ENCODE measurements at regions not wholly inside any gene's neighbourhood (a gene's known extent, or its start where the extent isn't known, plus 50 kb on each side); places are given as distances from the start of the nearest gene placed in this dataset.
A peak's percentile ranks its signal among the peaks of the same experiment; 100 is the strongest.
"Not testable (repeated sequence)": the region's sequence is repeated elsewhere in the genome, so short reads cannot be mapped to it uniquely, and the experiment has no call there.

GRCh38 chr4:77360451-77360850 is 203.4 kb downstream of the CCNG2 start (continued):
- TF ChIP-seq NRF1 (IDR thresholded peaks at IDR 0.05; ENCODE audit: low read depth, low read length) (no peak), POLR2AphosphoS5 (IDR thresholded peaks at IDR 0.05; ENCODE audit: low read depth, low read length) (no peak)

DNA sequence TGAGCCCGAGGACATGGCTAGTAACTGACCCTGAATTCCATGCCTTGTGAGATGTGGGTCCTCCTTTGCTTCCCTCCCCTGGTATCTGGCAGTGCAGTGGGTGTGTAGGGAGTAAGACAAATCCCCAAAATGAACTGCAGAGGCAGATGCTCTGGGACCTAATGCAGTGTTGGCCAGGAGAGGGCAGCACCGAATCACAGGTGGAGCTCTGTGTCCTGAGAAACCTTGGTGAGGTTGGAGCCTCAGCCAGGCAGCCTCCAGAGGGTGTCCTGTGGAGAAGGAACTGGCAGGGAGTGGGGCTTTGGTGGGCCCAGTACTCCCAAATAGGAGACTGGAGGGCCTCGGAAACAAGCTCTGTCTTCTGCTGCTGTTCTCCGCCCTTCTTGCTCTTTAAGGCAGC is 209.9 kb downstream of the CCNG2 start:
- H3K4me3 ChIP-seq (ENCODE audit: low read depth in 2 of 2, low read length in 1 of 2); H3K36me3 ChIP-seq (replicated peaks in 1 of 2; ENCODE audit: control insufficient read depth in 1 of 2, insufficient read depth in 2 of 2, low read length in 1 of 2); H3K9ac ChIP-seq; H3K9me2 ChIP-seq; DNase-seq; H3K9me3 ChIP-seq; H2AFZ ChIP-seq (ENCODE audit: low read depth); H3K4me2 ChIP-seq; H3F3A ChIP-seq (replicated peaks; ENCODE audit: insufficient read depth); H4K20me1 ChIP-seq (ENCODE audit: insufficient read depth); POLR2A ChIA-PET; H3K4me1 ChIP-seq (ENCODE audit: control insufficient read depth in 1 of 2, insufficient read depth in 2 of 2, low read depth in 1 of 2, low read length in 1 of 2); H3K79me2 ChIP-seq (ENCODE audit: insufficient read depth); H3K27ac ChIP-seq (ENCODE audit: low read depth in 2 of 2, low read length in 1 of 2): not testable (repeated sequence)
- 21% methylated on average over 2 of the region's 4 CpGs for WGBS (ENCODE audit: low lambda C conversion rate)
- CTCF ChIA-PET: interaction anchor here (1.0 to 2.3 kb wide), 4 partner anchors 9 to 235 kb away, joined by 3 to 11 read pairs (median 4); no protein-coding TSS in a partner anchor
- peaks cover 32% of the 10 kb centered on the region; the same call in 1 of the 2 replicates for H3K27me3 ChIP-seq (ENCODE audit: insufficient read depth)
- peak; percentile 53 for TF ChIP-seq CTCF (IDR thresholded peaks at IDR 0.05)

DNA sequence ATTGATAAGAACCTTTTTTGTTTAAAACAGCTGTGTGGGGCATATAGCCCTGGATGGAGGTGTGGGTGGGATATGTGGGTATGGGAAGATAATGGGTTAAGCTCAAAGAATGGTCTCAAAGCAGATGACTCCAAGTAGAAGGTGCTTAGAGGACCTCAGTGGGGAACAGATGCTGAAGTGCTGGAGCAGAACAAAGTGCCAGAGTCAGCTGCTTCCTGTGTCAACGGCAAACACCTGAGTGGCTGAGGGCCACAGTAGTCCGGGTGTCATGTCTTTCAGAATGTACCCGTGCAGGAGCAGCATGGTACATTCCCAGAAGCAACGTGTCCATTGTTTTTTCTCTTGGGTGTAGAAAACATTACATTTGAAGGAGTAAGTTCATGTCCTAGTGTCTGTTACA is 210.6 kb downstream of the CCNG2 start:
- TF ChIP-seq FOXM1 (IDR thresholded peaks at IDR 0.05; ENCODE audit: low read depth): no peak
- no peak for TF ChIP-seq MXI1 (IDR thresholded peaks at IDR 0.05; ENCODE audit: low read depth, low read length)
- TF ChIP-seq EP300 (IDR thresholded peaks at IDR 0.05; ENCODE audit: borderline replicate concordance in 1 of 2, low read depth in 1 of 2, low read length in 1 of 2): no peak
- no peak for TF ChIP-seq RCOR1 (IDR thresholded peaks at IDR 0.05; ENCODE audit: low read length)
- TF ChIP-seq SIN3A (IDR thresholded peaks at IDR 0.05; ENCODE audit: borderline replicate concordance, low read depth, low read length): no peak
- TF ChIP-seq, protein P1, sequence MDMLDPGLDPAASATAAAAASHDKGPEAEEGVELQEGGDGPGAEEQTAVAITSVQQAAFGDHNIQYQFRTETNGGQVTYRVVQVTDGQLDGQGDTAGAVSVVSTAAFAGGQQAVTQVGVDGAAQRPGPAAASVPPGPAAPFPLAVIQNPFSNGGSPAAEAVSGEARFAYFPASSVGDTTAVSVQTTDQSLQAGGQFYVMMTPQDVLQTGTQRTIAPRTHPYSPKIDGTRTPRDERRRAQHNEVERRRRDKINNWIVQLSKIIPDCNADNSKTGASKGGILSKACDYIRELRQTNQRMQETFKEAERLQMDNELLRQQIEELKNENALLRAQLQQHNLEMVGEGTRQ (IDR thresholded peaks at IDR 0.05; ENCODE audit: borderline replicate concordance, low read depth, low read length): no peak
- TF ChIP-seq CTCF (IDR thresholded peaks at IDR 0.05): no peak
- TF ChIP-seq, protein P2, sequence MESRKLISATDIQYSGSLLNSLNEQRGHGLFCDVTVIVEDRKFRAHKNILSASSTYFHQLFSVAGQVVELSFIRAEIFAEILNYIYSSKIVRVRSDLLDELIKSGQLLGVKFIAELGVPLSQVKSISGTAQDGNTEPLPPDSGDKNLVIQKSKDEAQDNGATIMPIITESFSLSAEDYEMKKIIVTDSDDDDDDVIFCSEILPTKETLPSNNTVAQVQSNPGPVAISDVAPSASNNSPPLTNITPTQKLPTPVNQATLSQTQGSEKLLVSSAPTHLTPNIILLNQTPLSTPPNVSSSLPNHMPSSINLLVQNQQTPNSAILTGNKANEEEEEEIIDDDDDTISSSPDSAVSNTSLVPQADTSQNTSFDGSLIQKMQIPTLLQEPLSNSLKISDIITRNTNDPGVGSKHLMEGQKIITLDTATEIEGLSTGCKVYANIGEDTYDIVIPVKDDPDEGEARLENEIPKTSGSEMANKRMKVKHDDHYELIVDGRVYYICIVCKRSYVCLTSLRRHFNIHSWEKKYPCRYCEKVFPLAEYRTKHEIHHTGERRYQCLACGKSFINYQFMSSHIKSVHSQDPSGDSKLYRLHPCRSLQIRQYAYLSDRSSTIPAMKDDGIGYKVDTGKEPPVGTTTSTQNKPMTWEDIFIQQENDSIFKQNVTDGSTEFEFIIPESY (IDR thresholded peaks at IDR 0.05; ENCODE audit: borderline replicate concordance, low read depth): no peak
- TF ChIP-seq GATA2 (CRISPR knock-in tag; IDR thresholded peaks at IDR 0.05): no peak
- TF ChIP-seq PBX3 (IDR thresholded peaks at IDR 0.05): no peak
- no peak for TF ChIP-seq NRF1 (IDR thresholded peaks at IDR 0.05; ENCODE audit: low read depth, low read length)
- no peak for TF ChIP-seq EZH2phosphoT487 (IDR thresholded peaks at IDR 0.05; ENCODE audit: borderline replicate concordance, low read depth)
- TF ChIP-seq GABPA (IDR thresholded peaks at IDR 0.05; ENCODE audit: low read depth): no peak
- TF ChIP-seq NFIC (IDR thresholded peaks at IDR 0.05; ENCODE audit: borderline replicate concordance): no peak
- TF ChIP-seq YY1 (IDR thresholded peaks at IDR 0.05; ENCODE audit: low read depth): no peak
- ChIA-PET POLR2A (no interaction called here), CTCF (interaction anchor here (1.4 to 2.3 kb wide), 2 partner anchors 9 to 234 kb away, joined by 5 to 6 read pairs; no protein-coding TSS in a partner anchor)
- Histone ChIP-seq H3K27me3 (ENCODE audit: insufficient read depth) (peaks cover 39% of the 10 kb centered on the region; the same call in 1 of the 2 replicates), H3K79me2 (ENCODE audit: insufficient read depth) (no peaks in the 10 kb centered on the region), H3K9ac (no peak overlapping the region), H3F3A (replicated peaks; ENCODE audit: insufficient read depth) (no peaks in the 10 kb centered on the region), H3K36me3 (replicated peaks in 1 of 2; ENCODE audit: control insufficient read depth in 1 of 2, insufficient read depth in 2 of 2, low read length in 1 of 2) (no peaks in the 10 kb centered on the region), H3K9me3 (no peaks in the 10 kb centered on the region), H3K9me2 (no peaks in the 10 kb centered on the region), H2AFZ (ENCODE audit: low read depth) (no peak overlapping the region), H3K4me1 (ENCODE audit: control insufficient read depth in 1 of 2, insufficient read depth in 2 of 2, low read depth in 1 of 2, low read length in 1 of 2) (no peaks in the 10 kb centered on the region), H4K20me1 (ENCODE audit: insufficient read depth) (no peaks in the 10 kb centered on the region), H3K27ac (ENCODE audit: low read depth in 2 of 2, low read length in 1 of 2) (no peak overlapping the region), H3K4me3 (ENCODE audit: low read depth in 2 of 2, low read length in 1 of 2) (no peak overlapping the region), H3K4me2 (no peak overlapping the region)
- no peak for DNase-seq
- 0% methylated on average over 4 of the region's 4 CpGs for WGBS (ENCODE audit: low lambda C conversion rate)

Data from SK-N-SH (cell line).